ENCODE measurements at regions not wholly inside any gene's neighbourhood (a gene's known extent, or its start where the extent isn't known, plus 50 kb on each side); places are given as distances from the start of the nearest gene placed in this dataset.
A peak's percentile ranks its signal among the peaks of the same experiment; 100 is the strongest.

DNA sequence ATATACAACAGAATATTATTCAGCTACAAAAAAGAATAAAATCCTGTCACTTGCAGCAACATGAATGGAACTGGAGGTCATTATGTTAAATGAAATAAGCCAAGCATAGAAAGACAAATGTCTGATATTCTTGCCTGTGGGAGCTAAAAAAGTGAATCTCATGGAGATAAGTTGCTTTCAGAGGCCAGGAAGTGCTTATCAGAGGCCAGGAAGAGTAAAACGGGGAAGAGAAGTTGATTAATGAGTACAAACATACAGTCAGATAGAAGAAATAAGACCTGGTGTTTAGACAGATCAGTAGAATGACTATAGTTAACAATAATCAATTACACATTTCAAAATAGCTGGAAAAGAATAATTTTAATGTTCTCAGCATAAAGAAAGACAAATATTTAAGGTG is 54.4 kb upstream of the CPHXL start:
- Histone ChIP-seq H3K4me3 (no peak overlapping the region), H3K9me3 (no peaks in the 10 kb centered on the region), H3K27ac (no peak overlapping the region), H3K36me3 (no peaks in the 10 kb centered on the region), H3K27me3 (no peaks in the 10 kb centered on the region), H3K4me1 (no peaks in the 10 kb centered on the region)
- no peak for DNase-seq (ENCODE audit: extremely low spot score in 2 of 2)
- intact Hi-C loops (cut with DNase I): no loop called here
- TF ChIP-seq POLR2AphosphoS5 (IDR thresholded peaks at IDR 0.05; ENCODE audit: insufficient read depth in 1 of 2, low read depth in 1 of 2) (no peak), POLR2A (IDR thresholded peaks at IDR 0.05) (no peak)
- TF ChIP-seq, protein P1, sequence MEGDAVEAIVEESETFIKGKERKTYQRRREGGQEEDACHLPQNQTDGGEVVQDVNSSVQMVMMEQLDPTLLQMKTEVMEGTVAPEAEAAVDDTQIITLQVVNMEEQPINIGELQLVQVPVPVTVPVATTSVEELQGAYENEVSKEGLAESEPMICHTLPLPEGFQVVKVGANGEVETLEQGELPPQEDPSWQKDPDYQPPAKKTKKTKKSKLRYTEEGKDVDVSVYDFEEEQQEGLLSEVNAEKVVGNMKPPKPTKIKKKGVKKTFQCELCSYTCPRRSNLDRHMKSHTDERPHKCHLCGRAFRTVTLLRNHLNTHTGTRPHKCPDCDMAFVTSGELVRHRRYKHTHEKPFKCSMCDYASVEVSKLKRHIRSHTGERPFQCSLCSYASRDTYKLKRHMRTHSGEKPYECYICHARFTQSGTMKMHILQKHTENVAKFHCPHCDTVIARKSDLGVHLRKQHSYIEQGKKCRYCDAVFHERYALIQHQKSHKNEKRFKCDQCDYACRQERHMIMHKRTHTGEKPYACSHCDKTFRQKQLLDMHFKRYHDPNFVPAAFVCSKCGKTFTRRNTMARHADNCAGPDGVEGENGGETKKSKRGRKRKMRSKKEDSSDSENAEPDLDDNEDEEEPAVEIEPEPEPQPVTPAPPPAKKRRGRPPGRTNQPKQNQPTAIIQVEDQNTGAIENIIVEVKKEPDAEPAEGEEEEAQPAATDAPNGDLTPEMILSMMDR (IDR thresholded peaks at IDR 0.05): no peak

DNA sequence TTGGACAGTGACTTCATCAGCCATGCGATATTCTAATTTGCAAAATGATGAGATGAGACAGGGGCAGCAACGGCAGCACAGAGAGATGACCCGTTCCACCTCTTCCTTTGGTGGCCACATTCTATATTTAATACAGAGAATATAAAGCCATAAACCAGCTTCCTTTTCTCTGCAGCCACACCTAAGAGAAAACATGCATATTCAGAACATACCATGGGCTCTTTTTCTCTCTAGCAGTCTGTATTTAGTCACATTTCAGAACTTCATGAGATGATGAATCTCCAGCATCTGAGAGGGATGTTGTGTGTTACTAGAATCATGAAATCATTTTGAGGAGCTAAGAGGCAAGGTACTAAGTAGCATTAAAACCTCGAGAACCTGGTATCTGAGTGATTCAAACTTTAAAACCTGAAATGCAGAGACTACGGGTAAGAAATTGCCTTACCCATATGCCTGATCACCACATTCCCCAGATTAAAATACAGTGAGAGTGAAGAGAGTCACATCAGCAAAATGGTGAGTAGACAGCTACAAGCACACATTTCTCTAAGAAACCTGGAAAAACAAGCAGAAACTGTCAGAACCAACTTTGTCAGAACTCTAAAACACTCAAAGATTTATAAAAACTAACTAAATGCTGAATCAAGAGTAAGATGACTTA is 55.5 kb upstream of the CPHXL start:
- TF ChIP-seq POLR2A (IDR thresholded peaks at IDR 0.05) (no peak), POLR2AphosphoS5 (IDR thresholded peaks at IDR 0.05; ENCODE audit: insufficient read depth in 1 of 2, low read depth in 1 of 2) (no peak)
- TF ChIP-seq, protein P1 (IDR thresholded peaks at IDR 0.05): no peak
- no peaks in the 10 kb centered on the region for H3K4me1 ChIP-seq
- H3K27me3 ChIP-seq: no peaks in the 10 kb centered on the region
- H3K4me3 ChIP-seq: no peak overlapping the region
- no peak for DNase-seq (ENCODE audit: extremely low spot score in 2 of 2)
- no peaks in the 10 kb centered on the region for H3K36me3 ChIP-seq
- H3K27ac ChIP-seq: no peak overlapping the region
- no peaks in the 10 kb centered on the region for H3K9me3 ChIP-seq
- intact Hi-C loops (cut with DNase I): no loop called here

DNA sequence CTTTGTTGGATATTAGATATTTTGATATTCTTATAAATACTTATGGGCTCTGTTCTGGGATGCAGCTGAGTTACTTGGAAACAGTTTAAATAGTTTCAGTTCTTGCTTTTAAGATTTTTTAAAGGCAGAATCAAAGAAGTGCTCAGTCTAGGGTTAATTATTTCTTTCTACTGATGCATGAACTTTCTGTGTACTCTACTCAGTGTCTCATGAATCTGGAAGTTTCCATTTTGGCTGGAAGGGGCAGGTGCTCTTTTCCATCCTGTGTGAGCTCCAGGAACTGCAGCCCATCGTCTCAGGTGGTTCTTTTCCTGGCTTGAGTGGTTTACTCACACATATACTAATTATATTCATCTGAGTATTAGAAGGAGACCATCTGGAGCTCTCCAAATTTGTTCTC is 61.1 kb upstream of the CPHXL start:
- no peaks in the 10 kb centered on the region for H3K4me1 ChIP-seq
- H3K9me3 ChIP-seq: no peaks in the 10 kb centered on the region
- H3K27ac ChIP-seq: no peak overlapping the region
- H3K27me3 ChIP-seq: no peaks in the 10 kb centered on the region
- no peak overlapping the region for H3K4me3 ChIP-seq
- H3K36me3 ChIP-seq: no peaks in the 10 kb centered on the region
- no peak for DNase-seq (ENCODE audit: extremely low spot score in 2 of 2)
- TF ChIP-seq POLR2A (IDR thresholded peaks at IDR 0.05): no peak
- TF ChIP-seq POLR2AphosphoS5 (IDR thresholded peaks at IDR 0.05; ENCODE audit: insufficient read depth in 1 of 2, low read depth in 1 of 2): no peak
- TF ChIP-seq, protein P1 (IDR thresholded peaks at IDR 0.05): no peak
- intact Hi-C loops (cut with DNase I): no loop called here

DNA sequence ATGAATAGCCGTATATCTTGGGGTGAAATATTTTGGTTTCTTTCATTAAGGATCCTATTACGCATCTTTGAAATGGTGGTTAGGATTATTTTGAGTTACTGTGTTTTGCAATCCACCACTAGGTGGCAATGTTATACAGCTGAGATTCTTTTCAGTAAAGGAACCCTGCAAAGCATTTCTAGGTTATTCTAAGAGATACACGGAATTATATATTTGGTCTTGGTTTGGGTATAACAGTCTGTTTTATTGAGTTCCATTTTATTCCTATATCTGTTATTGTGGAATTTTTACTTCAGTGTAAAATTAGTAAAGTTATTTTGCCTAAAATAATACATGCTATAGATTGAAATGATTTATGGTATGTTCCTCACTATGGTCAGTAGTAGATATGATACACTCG is 62.9 kb upstream of the CPHXL start:
- no peaks in the 10 kb centered on the region for H3K9me3 ChIP-seq
- intact Hi-C loops (cut with DNase I): no loop called here
- H3K4me1 ChIP-seq: no peaks in the 10 kb centered on the region
- no peak overlapping the region for H3K27ac ChIP-seq
- no peaks in the 10 kb centered on the region for H3K36me3 ChIP-seq
- TF ChIP-seq, protein P1 (IDR thresholded peaks at IDR 0.05): peak; percentile 59 to 76 (median 76)
- no peak for TF ChIP-seq POLR2AphosphoS5 (IDR thresholded peaks at IDR 0.05; ENCODE audit: insufficient read depth in 1 of 2, low read depth in 1 of 2)
- H3K27me3 ChIP-seq: no peaks in the 10 kb centered on the region
- no peak for DNase-seq (ENCODE audit: extremely low spot score in 2 of 2)
- H3K4me3 ChIP-seq: no peak overlapping the region

DNA sequence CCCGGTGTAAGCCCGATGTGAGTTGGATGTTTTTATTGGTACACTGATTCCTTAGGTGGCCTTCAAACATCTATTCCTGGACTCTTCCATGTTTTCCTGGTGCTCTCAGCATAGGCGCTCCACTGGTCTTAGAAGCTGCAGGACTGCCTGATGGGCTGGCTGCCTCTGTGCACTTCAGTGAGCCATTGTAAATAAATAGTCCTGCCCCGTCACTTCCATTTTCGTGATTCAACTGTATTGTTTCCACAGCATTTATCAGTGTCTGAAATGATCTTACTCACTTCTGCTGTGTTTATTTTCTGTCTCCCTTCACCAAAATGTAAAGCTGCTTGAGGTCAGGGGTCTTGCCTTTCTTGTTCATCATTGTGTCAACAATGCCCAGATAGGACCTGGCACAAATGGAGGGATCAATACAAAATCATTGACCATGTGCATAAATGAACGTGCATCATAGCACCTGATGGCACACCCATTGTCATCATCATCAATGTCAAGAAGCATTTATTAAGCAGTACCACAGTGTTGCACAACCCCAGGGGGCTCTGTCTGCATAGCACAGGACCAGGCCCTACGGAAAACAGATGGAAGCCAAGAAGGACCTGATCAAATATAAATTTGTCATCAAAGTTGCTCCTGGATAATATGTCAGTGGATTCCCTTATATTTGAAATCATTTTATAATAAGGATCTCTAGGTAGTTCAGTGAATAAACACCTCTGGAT is 66.6 kb upstream of the CPHXL start:
- H3K27me3 ChIP-seq: no peaks in the 10 kb centered on the region
- intact Hi-C loops (cut with DNase I): no loop called here
- TF ChIP-seq, protein P1 (IDR thresholded peaks at IDR 0.05): no peak
- TF ChIP-seq POLR2A (IDR thresholded peaks at IDR 0.05) (no peak), POLR2AphosphoS5 (IDR thresholded peaks at IDR 0.05; ENCODE audit: insufficient read depth in 1 of 2, low read depth in 1 of 2) (no peak)
- no peaks in the 10 kb centered on the region for H3K36me3 ChIP-seq
- no peak overlapping the region for H3K4me3 ChIP-seq
- no peak overlapping the region for H3K27ac ChIP-seq
- no peaks in the 10 kb centered on the region for H3K4me1 ChIP-seq
- DNase-seq (ENCODE audit: extremely low spot score in 2 of 2): no peak
- no peaks in the 10 kb centered on the region for H3K9me3 ChIP-seq
